ENCODE measurements at regions not wholly inside any gene's neighbourhood (a gene's known extent, or its start where the extent isn't known, plus 50 kb on each side); places are given as distances from the start of the nearest gene placed in this dataset.

DNA sequence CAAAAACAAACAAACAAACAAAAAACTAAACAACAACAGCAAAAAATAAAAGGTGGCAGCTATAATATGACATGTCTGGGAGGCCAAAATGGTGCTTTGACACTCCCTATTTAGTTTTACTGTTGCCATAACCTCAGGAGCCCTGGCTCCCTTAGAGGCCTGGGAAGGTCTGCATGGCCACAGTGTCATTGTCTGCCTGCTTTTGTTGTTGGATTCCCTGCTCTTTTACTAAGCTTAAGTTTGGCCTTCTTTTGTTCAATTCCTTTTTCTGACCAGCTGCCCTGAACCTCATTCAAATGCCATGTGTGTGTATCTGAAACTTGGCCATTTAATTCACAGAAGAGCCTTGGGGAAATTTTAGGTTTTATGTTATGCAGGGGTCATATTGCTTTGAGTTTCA is 458.2 kb downstream of the TMEM232 start:
- TF ChIP-seq, protein P1, sequence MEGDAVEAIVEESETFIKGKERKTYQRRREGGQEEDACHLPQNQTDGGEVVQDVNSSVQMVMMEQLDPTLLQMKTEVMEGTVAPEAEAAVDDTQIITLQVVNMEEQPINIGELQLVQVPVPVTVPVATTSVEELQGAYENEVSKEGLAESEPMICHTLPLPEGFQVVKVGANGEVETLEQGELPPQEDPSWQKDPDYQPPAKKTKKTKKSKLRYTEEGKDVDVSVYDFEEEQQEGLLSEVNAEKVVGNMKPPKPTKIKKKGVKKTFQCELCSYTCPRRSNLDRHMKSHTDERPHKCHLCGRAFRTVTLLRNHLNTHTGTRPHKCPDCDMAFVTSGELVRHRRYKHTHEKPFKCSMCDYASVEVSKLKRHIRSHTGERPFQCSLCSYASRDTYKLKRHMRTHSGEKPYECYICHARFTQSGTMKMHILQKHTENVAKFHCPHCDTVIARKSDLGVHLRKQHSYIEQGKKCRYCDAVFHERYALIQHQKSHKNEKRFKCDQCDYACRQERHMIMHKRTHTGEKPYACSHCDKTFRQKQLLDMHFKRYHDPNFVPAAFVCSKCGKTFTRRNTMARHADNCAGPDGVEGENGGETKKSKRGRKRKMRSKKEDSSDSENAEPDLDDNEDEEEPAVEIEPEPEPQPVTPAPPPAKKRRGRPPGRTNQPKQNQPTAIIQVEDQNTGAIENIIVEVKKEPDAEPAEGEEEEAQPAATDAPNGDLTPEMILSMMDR (IDR thresholded peaks at IDR 0.05 in 2 of 3, conservative IDR thresholded peaks at IDR 0.05 in 1 of 3; ENCODE audit: borderline replicate concordance in 1 of 3, insufficient read depth in 1 of 3, low read depth in 2 of 3, low read length in 2 of 3) = no peak
- no peak for TF ChIP-seq ZNF274 (IDR thresholded peaks at IDR 0.05; ENCODE audit: low read depth, low read length)
- TF ChIP-seq ELF1 (IDR thresholded peaks at IDR 0.05; ENCODE audit: borderline replicate concordance, low read depth) = no peak
- no peak for TF ChIP-seq POLR2A (IDR thresholded peaks at IDR 0.05; ENCODE audit: borderline replicate concordance, extremely low read depth, insufficient read depth, insufficient read length)
- TF ChIP-seq CEBPB (IDR thresholded peaks at IDR 0.05; ENCODE audit: low read depth) = no peak
- TF ChIP-seq POLR2AphosphoS5 (IDR thresholded peaks at IDR 0.05; ENCODE audit: low read depth, low read length) = no peak
